ENCODE measurements at regions not wholly inside any gene's neighbourhood (a gene's known extent, or its start where the extent isn't known, plus 50 kb on each side); places are given as distances from the start of the nearest gene placed in this dataset.
"Not testable (repeated sequence)": the region's sequence is repeated elsewhere in the genome, so short reads cannot be mapped to it uniquely, and the experiment has no call there.

GRCh38 chr20:56733967-56734366 lies 104.9 kb downstream of the TFAP2C start:
- Histone ChIP-seq H3K4me3 (ENCODE audit: low read length) (no peak overlapping the region), H3K27me3 (ENCODE audit: low read depth, low read length) (peaks cover 7% of the 10 kb centered on the region; the same call in 1 of the 2 replicates), H3K27ac (ENCODE audit: low read length) (no peak overlapping the region), H3K9ac (ENCODE audit: low read length) (no peak overlapping the region), H3K79me2 (ENCODE audit: low read length) (no peaks in the 10 kb centered on the region), H3K36me3 (replicated peaks; ENCODE audit: low read depth, low read length) (no peaks in the 10 kb centered on the region), H3K9me3 (ENCODE audit: insufficient read depth, low read length) (no peaks in the 10 kb centered on the region), H3K4me2 (ENCODE audit: low read length) (no peak overlapping the region), H4K20me1 (ENCODE audit: insufficient read depth, low read length) (no peaks in the 10 kb centered on the region), H3K4me1 (ENCODE audit: low read length) (no peaks in the 10 kb centered on the region), H2AFZ (ENCODE audit: low read depth, low read length) (no peak overlapping the region)
- TF ChIP-seq EZH2phosphoT487 (IDR thresholded peaks at IDR 0.05; ENCODE audit: low read depth): no peak

DNA sequence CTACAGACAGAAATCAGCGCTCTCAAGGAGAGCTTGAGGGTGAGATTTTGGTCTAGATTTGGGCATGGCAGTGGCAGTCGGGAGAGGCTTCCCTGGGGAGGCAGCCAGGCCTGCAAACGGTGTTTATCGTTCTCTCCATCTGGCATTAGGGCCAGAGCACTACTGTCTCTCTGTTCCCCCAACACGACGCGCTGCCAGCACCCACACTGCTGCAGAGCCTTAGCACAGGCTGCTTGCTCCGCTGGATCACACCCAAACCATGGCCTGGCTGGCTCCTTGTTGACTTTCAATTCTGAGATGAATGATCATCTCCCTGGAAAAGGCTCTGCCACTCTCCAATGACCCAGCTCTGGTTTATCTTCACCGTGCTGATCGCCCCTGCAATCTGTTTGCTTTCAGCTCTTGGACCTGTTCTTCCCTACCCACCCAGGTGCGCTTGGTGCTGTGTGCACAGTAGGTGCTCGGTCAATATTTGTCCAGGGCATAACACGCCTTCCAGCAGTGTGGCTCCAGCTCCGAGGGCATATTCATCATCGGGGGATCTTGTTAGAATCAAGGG lies 106.1 kb downstream of the TFAP2C start:
- Histone ChIP-seq H3K79me2 (ENCODE audit: low read length) (no peaks in the 10 kb centered on the region), H3K9me3 (ENCODE audit: insufficient read depth, low read length) (no peaks in the 10 kb centered on the region), H3K9ac (ENCODE audit: low read length) (no peak overlapping the region), H3K4me1 (ENCODE audit: low read length) (no peaks in the 10 kb centered on the region), H4K20me1 (ENCODE audit: insufficient read depth, low read length) (no peaks in the 10 kb centered on the region), H3K4me2 (ENCODE audit: low read length) (no peak overlapping the region), H3K36me3 (replicated peaks; ENCODE audit: low read depth, low read length) (no peaks in the 10 kb centered on the region), H2AFZ (ENCODE audit: low read depth, low read length) (no peak overlapping the region), H3K27ac (ENCODE audit: low read length) (no peak overlapping the region), H3K4me3 (ENCODE audit: low read length) (no peak overlapping the region), H3K27me3 (ENCODE audit: low read depth, low read length) (peaks cover 13% of the 10 kb centered on the region; the same call in 1 of the 2 replicates)
- TF ChIP-seq, protein P1, sequence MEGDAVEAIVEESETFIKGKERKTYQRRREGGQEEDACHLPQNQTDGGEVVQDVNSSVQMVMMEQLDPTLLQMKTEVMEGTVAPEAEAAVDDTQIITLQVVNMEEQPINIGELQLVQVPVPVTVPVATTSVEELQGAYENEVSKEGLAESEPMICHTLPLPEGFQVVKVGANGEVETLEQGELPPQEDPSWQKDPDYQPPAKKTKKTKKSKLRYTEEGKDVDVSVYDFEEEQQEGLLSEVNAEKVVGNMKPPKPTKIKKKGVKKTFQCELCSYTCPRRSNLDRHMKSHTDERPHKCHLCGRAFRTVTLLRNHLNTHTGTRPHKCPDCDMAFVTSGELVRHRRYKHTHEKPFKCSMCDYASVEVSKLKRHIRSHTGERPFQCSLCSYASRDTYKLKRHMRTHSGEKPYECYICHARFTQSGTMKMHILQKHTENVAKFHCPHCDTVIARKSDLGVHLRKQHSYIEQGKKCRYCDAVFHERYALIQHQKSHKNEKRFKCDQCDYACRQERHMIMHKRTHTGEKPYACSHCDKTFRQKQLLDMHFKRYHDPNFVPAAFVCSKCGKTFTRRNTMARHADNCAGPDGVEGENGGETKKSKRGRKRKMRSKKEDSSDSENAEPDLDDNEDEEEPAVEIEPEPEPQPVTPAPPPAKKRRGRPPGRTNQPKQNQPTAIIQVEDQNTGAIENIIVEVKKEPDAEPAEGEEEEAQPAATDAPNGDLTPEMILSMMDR (IDR thresholded peaks at IDR 0.05; ENCODE audit: low read depth, low read length): no peak
- TF ChIP-seq EZH2phosphoT487 (IDR thresholded peaks at IDR 0.05; ENCODE audit: low read depth): no peak

DNA sequence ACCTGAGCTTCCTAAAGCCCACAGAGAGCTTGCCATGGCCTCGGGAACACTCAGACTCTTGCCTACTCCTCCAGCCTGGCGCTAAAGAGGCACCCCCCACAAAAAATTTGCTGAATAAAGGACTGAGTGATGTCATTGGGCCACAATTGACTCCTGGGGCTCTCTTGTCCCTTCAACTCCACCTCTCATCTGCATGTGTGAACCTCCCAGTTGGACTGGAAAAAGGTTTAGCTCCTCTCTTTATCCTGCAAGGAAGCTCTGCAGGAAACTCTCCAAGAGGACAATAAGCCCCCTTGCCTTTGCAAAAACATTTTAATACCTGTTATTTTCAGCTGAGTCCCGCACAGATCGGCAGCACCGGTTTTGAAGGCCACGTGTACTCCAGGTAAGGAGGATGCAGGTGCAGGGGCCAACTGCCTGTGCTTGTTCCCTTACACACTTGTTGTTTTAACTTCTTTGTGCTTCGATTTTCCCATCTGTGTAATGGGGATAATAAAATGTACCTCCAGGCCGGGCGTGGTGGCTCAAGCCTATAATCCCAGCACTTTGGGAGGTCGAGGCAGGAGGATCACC lies 107.3 kb downstream of the TFAP2C start:
- Histone ChIP-seq H4K20me1 (ENCODE audit: insufficient read depth, low read length) (no peaks in the 10 kb centered on the region), H3K9me3 (ENCODE audit: insufficient read depth, low read length) (no peaks in the 10 kb centered on the region), H3K9ac (ENCODE audit: low read length) (no peak overlapping the region), H3K4me3 (ENCODE audit: low read length) (no peak overlapping the region), H3K4me1 (ENCODE audit: low read length) (no peaks in the 10 kb centered on the region), H3K27ac (ENCODE audit: low read length) (no peak overlapping the region), H2AFZ (ENCODE audit: low read depth, low read length) (no peak overlapping the region), H3K79me2 (ENCODE audit: low read length) (no peaks in the 10 kb centered on the region), H3K27me3 (ENCODE audit: low read depth, low read length) (peaks cover 13% of the 10 kb centered on the region; the same call in 1 of the 2 replicates), H3K4me2 (ENCODE audit: low read length) (no peak overlapping the region), H3K36me3 (replicated peaks; ENCODE audit: low read depth, low read length) (no peaks in the 10 kb centered on the region)
- TF ChIP-seq, protein P1 (IDR thresholded peaks at IDR 0.05; ENCODE audit: low read depth, low read length): no peak
- no peak for TF ChIP-seq EZH2phosphoT487 (IDR thresholded peaks at IDR 0.05; ENCODE audit: low read depth)

- H3K4me2 ChIP-seq (ENCODE audit: low read length); H3K4me1 ChIP-seq (ENCODE audit: low read length); H3K27ac ChIP-seq (ENCODE audit: low read length); H3K9me3 ChIP-seq (ENCODE audit: insufficient read depth, low read length); H3K9ac ChIP-seq (ENCODE audit: low read length); H4K20me1 ChIP-seq (ENCODE audit: insufficient read depth, low read length); H3K4me3 ChIP-seq (ENCODE audit: low read length); H2AFZ ChIP-seq (ENCODE audit: low read depth, low read length); H3K79me2 ChIP-seq (ENCODE audit: low read length); H3K36me3 ChIP-seq (replicated peaks; ENCODE audit: low read depth, low read length): not testable (repeated sequence)
- H3K27me3 ChIP-seq (ENCODE audit: low read depth, low read length): peaks cover 13% of the 10 kb centered on the region
Observed at GRCh38 chr20:56744325-56744821, 115.3 kb downstream of the TFAP2C start.
